ENCODE measurements at regions not wholly inside any gene's neighbourhood (a gene's known extent, or its start where the extent isn't known, plus 50 kb on each side); places are given as distances from the start of the nearest gene placed in this dataset.

GRCh38 chr12:107536613-107537012 is 149.0 kb upstream of the PWP1 start:
- FAIRE-seq = no peak

- FAIRE-seq = no peak
These were observed 148.0 kb upstream of the PWP1 start for GRCh38 chr12:107537464-107538119.

- no peak for FAIRE-seq
These were observed 146.2 kb upstream of the PWP1 start for GRCh38 chr12:107539196-107539939.

GRCh38 chr12:107541001-107541705 is 144.4 kb upstream of the PWP1 start:
- FAIRE-seq = no peak

GRCh38 chr12:107543416-107543815 is 142.2 kb upstream of the PWP1 start:
- FAIRE-seq = no peak

- FAIRE-seq = no peak
These were observed 141.8 kb upstream of the PWP1 start for GRCh38 chr12:107543841-107544240.

- no peak for FAIRE-seq
These were observed 140.7 kb upstream of the PWP1 start for GRCh38 chr12:107544937-107545336.

GRCh38 chr12:107545737-107546353 is 139.8 kb upstream of the PWP1 start:
- FAIRE-seq = no peak

GRCh38 chr12:107547389-107547788 is 138.2 kb upstream of the PWP1 start:
- FAIRE-seq = no peak

GRCh38 chr12:107549651-107550480 is 135.7 kb upstream of the PWP1 start:
- no peak for FAIRE-seq

- FAIRE-seq = no peak
These were observed 134.2 kb upstream of the PWP1 start for GRCh38 chr12:107551434-107551833.

- FAIRE-seq = no peak
These were observed 133.3 kb upstream of the PWP1 start for GRCh38 chr12:107552263-107552662.

GRCh38 chr12:107553211-107553765 is 132.3 kb upstream of the PWP1 start:
- FAIRE-seq = no peak

- FAIRE-seq = no peak
These were observed 130.7 kb upstream of the PWP1 start for GRCh38 chr12:107554941-107555340.

- FAIRE-seq = no peak
These were observed 128.6 kb upstream of the PWP1 start for GRCh38 chr12:107557026-107557425.

GRCh38 chr12:107557589-107558100 is 128.0 kb upstream of the PWP1 start:
- no peak for FAIRE-seq

GRCh38 chr12:107558141-107558815 is 127.3 kb upstream of the PWP1 start:
- FAIRE-seq = no peak

- FAIRE-seq = no peak
These were observed 126.7 kb upstream of the PWP1 start for GRCh38 chr12:107558816-107559382.

GRCh38 chr12:107560165-107560898 is 125.3 kb upstream of the PWP1 start:
- FAIRE-seq = no peak

GRCh38 chr12:107560899-107561285 is 124.7 kb upstream of the PWP1 start:
- no peak for FAIRE-seq
